ENCODE measurements at regions not wholly inside any gene's neighbourhood (a gene's known extent, or its start where the extent isn't known, plus 50 kb on each side); places are given as distances from the start of the nearest gene placed in this dataset.

GRCh38 chr1:223006371-223006770 is 136.7 kb downstream of the TLR5 start:
- no peak for TF ChIP-seq CTCF (IDR thresholded peaks at IDR 0.05; ENCODE audit: unreplicated experiment)
- H3K36me3 Mint-ChIP-seq (ENCODE audit: insufficient read depth, unreplicated experiment) = no peaks in the 10 kb centered on the region
- no TSS peak for BruUV-seq (replicated peaks)

GRCh38 chr1:223006917-223007648 is 136.0 kb downstream of the TLR5 start:
- H3K36me3 Mint-ChIP-seq (ENCODE audit: insufficient read depth, unreplicated experiment) = no peaks in the 10 kb centered on the region
- no peak for TF ChIP-seq CTCF (IDR thresholded peaks at IDR 0.05; ENCODE audit: unreplicated experiment)
- no peaks in the 10 kb centered on the region for H3K4me1 Mint-ChIP-seq (ENCODE audit: low read depth, unreplicated experiment)
- CTCF ChIA-PET = no interaction called here
- peaks cover 14% of the 10 kb centered on the region for H3K27me3 Mint-ChIP-seq (ENCODE audit: unreplicated experiment)
- intact Hi-C loops (cut with micrococcal nuclease; ENCODE audit: unreplicated experiment) = no loop called here
- H3K4me3 Mint-ChIP-seq (ENCODE audit: low read depth, unreplicated experiment) = no peak overlapping the region
- DNase-seq = no peak
- BruUV-seq (replicated peaks) = no TSS peak
- H3K9me3 Mint-ChIP-seq (ENCODE audit: low read depth, unreplicated experiment) = no peaks in the 10 kb centered on the region
- H3K27ac Mint-ChIP-seq (ENCODE audit: unreplicated experiment) = no peak overlapping the region

More at GRCh38 chr1:223006371-223006770, 136.7 kb downstream of the TLR5 start:
- no peaks in the 10 kb centered on the region for H3K4me1 Mint-ChIP-seq (ENCODE audit: low read depth, unreplicated experiment)
- CTCF ChIA-PET = no interaction called here
- H3K27ac Mint-ChIP-seq (ENCODE audit: unreplicated experiment) = no peak overlapping the region
- no peaks in the 10 kb centered on the region for H3K9me3 Mint-ChIP-seq (ENCODE audit: low read depth, unreplicated experiment)
- no peak for DNase-seq
- intact Hi-C loops (cut with micrococcal nuclease; ENCODE audit: unreplicated experiment) = no loop called here
- H3K4me3 Mint-ChIP-seq (ENCODE audit: low read depth, unreplicated experiment) = no peak overlapping the region
- H3K27me3 Mint-ChIP-seq (ENCODE audit: unreplicated experiment) = peaks cover 10% of the 10 kb centered on the region

- CTCF ChIA-PET = no interaction called here
- H3K27ac Mint-ChIP-seq (ENCODE audit: unreplicated experiment) = no peak overlapping the region
- no peaks in the 10 kb centered on the region for H3K4me1 Mint-ChIP-seq (ENCODE audit: low read depth, unreplicated experiment)
- peaks cover 14% of the 10 kb centered on the region for H3K27me3 Mint-ChIP-seq (ENCODE audit: unreplicated experiment)
- H3K4me3 Mint-ChIP-seq (ENCODE audit: low read depth, unreplicated experiment) = no peak overlapping the region
- DNase-seq = no peak
- intact Hi-C loops (cut with micrococcal nuclease; ENCODE audit: unreplicated experiment) = no loop called here
- no TSS peak for BruUV-seq (replicated peaks)
- TF ChIP-seq CTCF (IDR thresholded peaks at IDR 0.05; ENCODE audit: unreplicated experiment) = no peak
- H3K9me3 Mint-ChIP-seq (ENCODE audit: low read depth, unreplicated experiment) = no peaks in the 10 kb centered on the region
- H3K36me3 Mint-ChIP-seq (ENCODE audit: insufficient read depth, unreplicated experiment) = no peaks in the 10 kb centered on the region
Observed at GRCh38 chr1:223007935-223008334, 135.1 kb downstream of the TLR5 start.

GRCh38 chr1:223008808-223009207 is 134.2 kb downstream of the TLR5 start:
- DNase-seq = no peak
- Mint-ChIP-seq H3K4me3 (ENCODE audit: low read depth, unreplicated experiment) (no peak overlapping the region), H3K4me1 (ENCODE audit: low read depth, unreplicated experiment) (no peaks in the 10 kb centered on the region), H3K9me3 (ENCODE audit: low read depth, unreplicated experiment) (no peaks in the 10 kb centered on the region), H3K27ac (ENCODE audit: unreplicated experiment) (no peak overlapping the region), H3K27me3 (ENCODE audit: unreplicated experiment) (peaks cover 14% of the 10 kb centered on the region), H3K36me3 (ENCODE audit: insufficient read depth, unreplicated experiment) (no peaks in the 10 kb centered on the region)
- TF ChIP-seq CTCF (IDR thresholded peaks at IDR 0.05; ENCODE audit: unreplicated experiment) = no peak
- no TSS peak for BruUV-seq (replicated peaks)
- CTCF ChIA-PET = no interaction called here
- intact Hi-C loops (cut with micrococcal nuclease; ENCODE audit: unreplicated experiment) = no loop called here
